Renal pelvis (tissue), 1 donor: ENCODE measurements at regions not wholly inside any gene's neighbourhood (a gene's known extent, or its start where the extent isn't known, plus 50 kb on each side); places are given as distances from the start of the nearest gene placed in this dataset.
"Not testable (repeated sequence)": the region's sequence is repeated elsewhere in the genome, so short reads cannot be mapped to it uniquely, and the experiment has no call there.

Source experiments
- DNase-seq: peaks from one replicate; pipeline ENCODE4 v3.0.0-alpha.2; 2013

GRCh38 chr3:22383285-22383684 lies 632.3 kb upstream of the ZNF385D start:
- DNase-seq = no peak

GRCh38 chr3:22386107-22386506 lies 635.1 kb upstream of the ZNF385D start:
- DNase-seq = no peak

GRCh38 chr3:22392286-22392685 lies 641.3 kb upstream of the ZNF385D start:
- no peak for DNase-seq

- DNase-seq = no peak
These were observed 641.8 kb upstream of the ZNF385D start for GRCh38 chr3:22392859-22393258.

- DNase-seq = no peak
These were observed 648.6 kb upstream of the ZNF385D start for GRCh38 chr3:22399566-22399965.

- no peak for DNase-seq
These were observed 650.5 kb upstream of the ZNF385D start for GRCh38 chr3:22401499-22401898.

- DNase-seq = no peak
These were observed 663.2 kb upstream of the ZNF385D start for GRCh38 chr3:22414239-22414638.

GRCh38 chr3:22416838-22417446 lies 665.9 kb upstream of the ZNF385D start:
- DNase-seq = not testable (repeated sequence)

- no peak for DNase-seq
These were observed 668.3 kb upstream of the ZNF385D start for GRCh38 chr3:22419261-22419660.

- DNase-seq = no peak
These were observed 670.6 kb upstream of the ZNF385D start for GRCh38 chr3:22421589-22421988.

GRCh38 chr3:22431334-22431733 lies 680.3 kb upstream of the ZNF385D start:
- no peak for DNase-seq

GRCh38 chr3:22439626-22440025 lies 688.6 kb upstream of the ZNF385D start:
- no peak for DNase-seq

GRCh38 chr3:22441711-22442110 lies 690.7 kb upstream of the ZNF385D start:
- no peak for DNase-seq

GRCh38 chr3:22443571-22444233 lies 692.7 kb upstream of the ZNF385D start:
- no peak for DNase-seq

- not testable (repeated sequence) for DNase-seq
These were observed 694.3 kb upstream of the ZNF385D start for GRCh38 chr3:22445336-22445735.

- no peak for DNase-seq
These were observed 699.9 kb upstream of the ZNF385D start for GRCh38 chr3:22450786-22451400.

- DNase-seq = no peak
These were observed 700.5 kb upstream of the ZNF385D start for GRCh38 chr3:22451501-22451900.

GRCh38 chr3:22453906-22454535 lies 703.0 kb upstream of the ZNF385D start:
- no peak for DNase-seq

GRCh38 chr3:22469995-22470394 lies 719.0 kb upstream of the ZNF385D start:
- no peak for DNase-seq

GRCh38 chr3:22471557-22471956 lies 720.5 kb upstream of the ZNF385D start:
- DNase-seq = no peak

- DNase-seq = no peak
These were observed 723.9 kb upstream of the ZNF385D start for GRCh38 chr3:22474706-22475445.

GRCh38 chr3:22475665-22476240 lies 724.7 kb upstream of the ZNF385D start:
- no peak for DNase-seq
